ENCODE measurements at regions not wholly inside any gene's neighbourhood (a gene's known extent, or its start where the extent isn't known, plus 50 kb on each side); places are given as distances from the start of the nearest gene placed in this dataset.
A peak's percentile ranks its signal among the peaks of the same experiment; 100 is the strongest.

- no peak overlapping the region for H2BK120ac ChIP-seq (ENCODE audit: low read depth, low read length)
- no peak overlapping the region for H3K23ac ChIP-seq (ENCODE audit: low read depth, low read length)
- intact Hi-C loops (cut with micrococcal nuclease) = no loop called here
Measured at GRCh38 chr3:25376340-25376739, 51.7 kb upstream of the RARB start.

More at GRCh38 chr3:25376340-25376739, 51.7 kb upstream of the RARB start:
- TF ChIP-seq MAFK (IDR thresholded peaks at IDR 0.05; ENCODE audit: low read depth, low read length) (peak; percentile 42; the same call in 1 of the 2 replicates), USF2 (IDR thresholded peaks at IDR 0.05; ENCODE audit: low read depth, low read length) (no peak)
- Histone ChIP-seq H2AK5ac (ENCODE audit: low read depth, low read length) (no peak overlapping the region), H3K27ac (ENCODE audit: insufficient read depth, low read length) (no peak overlapping the region), H3K4me2 (ENCODE audit: low read depth, low read length) (no peak overlapping the region), H3K4me3 (ENCODE audit: insufficient read depth, low read depth, low read length) (no peak overlapping the region), H2AFZ (replicated peaks; ENCODE audit: low read length, poor library complexity) (no peak overlapping the region), H4K20me1 (ENCODE audit: insufficient read depth, low read length) (no peaks in the 10 kb centered on the region), H3K14ac (replicated peaks; ENCODE audit: low read depth, low read length) (no peak overlapping the region), H3K18ac (ENCODE audit: low read depth, low read length) (no peak overlapping the region), H2AK9ac (replicated peaks; ENCODE audit: low read depth, low read length, poor library complexity) (no peak overlapping the region), H3K36me3 (ENCODE audit: control insufficient read depth, insufficient read depth, low read length) (no peaks in the 10 kb centered on the region), H4K5ac (ENCODE audit: low read depth, low read length) (no peak overlapping the region), H3K9me3 (ENCODE audit: control insufficient read depth, insufficient read depth, low read length) (0 out of 2 replicates have a peak, but pooled peaks cover 2% of the 10 kb centered on the region), H3K27me3 (ENCODE audit: control insufficient read depth, insufficient read depth, low read length) (no peaks in the 10 kb centered on the region), H2BK15ac (ENCODE audit: low read depth, low read length) (no peak overlapping the region), H3K4me1 (ENCODE audit: control insufficient read depth, insufficient read depth, low read length) (no peaks in the 10 kb centered on the region), H3K4ac (ENCODE audit: low read depth, low read length) (no peak overlapping the region), H2BK5ac (ENCODE audit: low read depth, low read length, poor library complexity, severe bottlenecking) (no peak overlapping the region), H2BK20ac (ENCODE audit: low read depth, low read length) (no peak overlapping the region), H3K9me1 (ENCODE audit: insufficient read depth, low read length) (no peaks in the 10 kb centered on the region), H4K8ac (ENCODE audit: low read depth in 2 of 2, low read length in 2 of 2) (no peak overlapping the region), H3K79me1 (ENCODE audit: low read depth in 1 of 2, low read length in 2 of 2) (no peaks in the 10 kb centered on the region), H3K56ac (ENCODE audit: extremely low read depth, insufficient read depth, low read length) (no peak overlapping the region), H4K91ac (ENCODE audit: insufficient read depth, low read depth, low read length) (no peak overlapping the region), H3K9ac (ENCODE audit: low read depth, low read length) (no peak overlapping the region)
- WGBS, 2 experiments (ENCODE audit: extremely low coverage in 2 of 2, insufficient read length in 1 of 2) = no CpG with 5 or more reads among the region's 4 CpGs
- dilution Hi-C loops (cut with HindIII; ENCODE audit: low sequenced_read_pairs, unreplicated experiment) = no loop called here
- DNase-seq (no peak), ATAC-seq (ENCODE audit: low read depth) (no peak)
- ChIA-PET CTCF (no interaction called here), POLR2A (ENCODE audit: unreplicated experiment) (no interaction called here)
- no TSS peak for BruUV-seq (replicated peaks)
- in situ Hi-C loops (cut with MboI; ENCODE audit: low sequenced_read_pairs) = no loop called here
